Hindlimb muscle (tissue), 1 donor: ENCODE measurements at regions not wholly inside any gene's neighbourhood (a gene's known extent, or its start where the extent isn't known, plus 50 kb on each side); places are given as distances from the start of the nearest gene placed in this dataset.
A peak's percentile ranks its signal among the peaks of the same experiment; 100 is the strongest.

Source experiments
- DNase-seq: peaks from one replicate; pipeline ENCODE4 v3.0.0-alpha.2; 2013

GRCh38 chr4:182143822-182144625 lies 99.2 kb upstream of the TENM3 start:
- peak; percentile 79 for DNase-seq

GRCh38 chr4:182144626-182145333 lies 98.4 kb upstream of the TENM3 start:
- DNase-seq: no peak

GRCh38 chr4:182145334-182145905 lies 97.8 kb upstream of the TENM3 start:
- no peak for DNase-seq

GRCh38 chr4:182147391-182147790 lies 95.8 kb upstream of the TENM3 start:
- no peak for DNase-seq

- DNase-seq: no peak
Observed at GRCh38 chr4:182150645-182151044, 92.6 kb upstream of the TENM3 start.

GRCh38 chr4:182155806-182156205 lies 87.4 kb upstream of the TENM3 start:
- DNase-seq: no peak

GRCh38 chr4:182163180-182163579 lies 80.0 kb upstream of the TENM3 start:
- DNase-seq: no peak

GRCh38 chr4:182169572-182169971 lies 73.6 kb upstream of the TENM3 start:
- DNase-seq: no peak

- DNase-seq: no peak
Observed at GRCh38 chr4:182169987-182170386, 73.2 kb upstream of the TENM3 start.

GRCh38 chr4:182170417-182170935 lies 72.7 kb upstream of the TENM3 start:
- no peak for DNase-seq

GRCh38 chr4:182174979-182175378 lies 68.2 kb upstream of the TENM3 start:
- DNase-seq: no peak

GRCh38 chr4:182175788-182176519 lies 67.2 kb upstream of the TENM3 start:
- DNase-seq: no peak

- DNase-seq: no peak
Observed at GRCh38 chr4:182177166-182177565, 66.0 kb upstream of the TENM3 start.

- no peak for DNase-seq
Observed at GRCh38 chr4:182179105-182179504, 64.1 kb upstream of the TENM3 start.

GRCh38 chr4:182179751-182180150 lies 63.5 kb upstream of the TENM3 start:
- no peak for DNase-seq

GRCh38 chr4:182185491-182185890 lies 57.7 kb upstream of the TENM3 start:
- peak; percentile 69 for DNase-seq

- no peak for DNase-seq
Observed at GRCh38 chr4:182187674-182188073, 55.5 kb upstream of the TENM3 start.

GRCh38 chr4:182188622-182189021 lies 54.6 kb upstream of the TENM3 start:
- no peak for DNase-seq

GRCh38 chr4:182189103-182189878 lies 53.9 kb upstream of the TENM3 start:
- DNase-seq: no peak

GRCh38 chr4:182190306-182190705 lies 52.9 kb upstream of the TENM3 start:
- no peak for DNase-seq

- DNase-seq: no peak
Observed at GRCh38 chr4:182192511-182193181, 50.6 kb upstream of the TENM3 start.
